Rectal smooth muscle tissue (tissue), 1 donor: ENCODE measurements at regions not wholly inside any gene's neighbourhood (a gene's known extent, or its start where the extent isn't known, plus 50 kb on each side); places are given as distances from the start of the nearest gene placed in this dataset.
"Not testable (repeated sequence)": the region's sequence is repeated elsewhere in the genome, so short reads cannot be mapped to it uniquely, and the experiment has no call there.

Experiments
- H3K27ac ChIP-seq: one replicate; pipeline ENCODE4 v1.7.0; 2013; ENCODE audit warnings: low read depth, low read length, inconsistent platforms
- H3K27me3 ChIP-seq: one replicate; pipeline ENCODE4 v1.7.0; 2013; ENCODE audit warnings: low read length; ENCODE audit not compliant: control insufficient read depth, insufficient read depth
- H3K36me3 ChIP-seq: one replicate; pipeline ENCODE4 v1.7.0; 2013; ENCODE audit warnings: low read length; ENCODE audit not compliant: control insufficient read depth, insufficient read depth
- H3K4me1 ChIP-seq: one replicate; pipeline ENCODE4 v1.7.0; 2013; ENCODE audit warnings: low read length; ENCODE audit not compliant: control insufficient read depth, insufficient read depth
- H3K4me3 ChIP-seq: one replicate; pipeline ENCODE4 v1.7.0; 2013; ENCODE audit warnings: low read length
- H3K9ac ChIP-seq: one replicate; pipeline ENCODE4 v1.7.0; 2013; ENCODE audit warnings: low read length

GRCh38 chr20:12577213-12577612 lies 431.6 kb upstream of the SPTLC3 start:
- Histone ChIP-seq H3K36me3 (no peaks in the 10 kb centered on the region), H3K27ac (no peak overlapping the region), H3K27me3 (no peaks in the 10 kb centered on the region), H3K4me1 (no peaks in the 10 kb centered on the region), H3K4me3 (no peak overlapping the region), H3K9ac (no peak overlapping the region)

GRCh38 chr20:12581644-12582289 lies 427.0 kb upstream of the SPTLC3 start:
- Histone ChIP-seq H3K4me3 (no peak overlapping the region), H3K27ac (no peak overlapping the region), H3K9ac (no peak overlapping the region), H3K4me1 (no peaks in the 10 kb centered on the region), H3K27me3 (no peaks in the 10 kb centered on the region), H3K36me3 (no peaks in the 10 kb centered on the region)

- H3K27me3 ChIP-seq, H3K9ac ChIP-seq, H3K36me3 ChIP-seq, H3K4me3 ChIP-seq, H3K27ac ChIP-seq, H3K4me1 ChIP-seq: not testable (repeated sequence)
Observed at GRCh38 chr20:12582710-12583109, 426.1 kb upstream of the SPTLC3 start.

GRCh38 chr20:12591949-12592470 lies 416.8 kb upstream of the SPTLC3 start:
- Histone ChIP-seq H3K4me1 (no peaks in the 10 kb centered on the region), H3K27ac (no peak overlapping the region), H3K4me3 (no peak overlapping the region)

GRCh38 chr20:12592756-12593155 lies 416.0 kb upstream of the SPTLC3 start:
- Histone ChIP-seq H3K4me3 (no peak overlapping the region), H3K27me3 (no peaks in the 10 kb centered on the region), H3K27ac (no peak overlapping the region), H3K9ac (no peak overlapping the region), H3K36me3 (no peaks in the 10 kb centered on the region), H3K4me1 (no peaks in the 10 kb centered on the region)

More at GRCh38 chr20:12591949-12592470, 416.8 kb upstream of the SPTLC3 start:
- Histone ChIP-seq H3K36me3 (no peaks in the 10 kb centered on the region), H3K9ac (no peak overlapping the region), H3K27me3 (no peaks in the 10 kb centered on the region)

GRCh38 chr20:12593342-12593873 lies 415.4 kb upstream of the SPTLC3 start:
- Histone ChIP-seq H3K27ac (no peak overlapping the region), H3K4me1 (no peaks in the 10 kb centered on the region), H3K27me3 (no peaks in the 10 kb centered on the region), H3K4me3 (no peak overlapping the region), H3K36me3 (no peaks in the 10 kb centered on the region), H3K9ac (no peak overlapping the region)

GRCh38 chr20:12594410-12595088 lies 414.2 kb upstream of the SPTLC3 start:
- Histone ChIP-seq H3K27ac (no peak overlapping the region), H3K36me3 (no peaks in the 10 kb centered on the region), H3K4me1 (no peaks in the 10 kb centered on the region), H3K9ac (no peak overlapping the region), H3K4me3 (no peak overlapping the region), H3K27me3 (no peaks in the 10 kb centered on the region)

GRCh38 chr20:12595841-12596240 lies 412.9 kb upstream of the SPTLC3 start:
- H3K9ac ChIP-seq, result no peak overlapping the region
- H3K36me3 ChIP-seq, result no peaks in the 10 kb centered on the region
- H3K27ac ChIP-seq, result no peak overlapping the region
- H3K4me1 ChIP-seq, result no peaks in the 10 kb centered on the region
- no peak overlapping the region for H3K4me3 ChIP-seq
- H3K27me3 ChIP-seq, result no peaks in the 10 kb centered on the region

GRCh38 chr20:12596863-12597262 lies 411.9 kb upstream of the SPTLC3 start:
- Histone ChIP-seq H3K4me3 (no peak overlapping the region), H3K27ac (no peak overlapping the region), H3K27me3 (no peaks in the 10 kb centered on the region), H3K9ac (no peak overlapping the region), H3K4me1 (no peaks in the 10 kb centered on the region), H3K36me3 (no peaks in the 10 kb centered on the region)

GRCh38 chr20:12597551-12597950 lies 411.2 kb upstream of the SPTLC3 start:
- Histone ChIP-seq H3K27me3 (no peaks in the 10 kb centered on the region), H3K36me3 (no peaks in the 10 kb centered on the region), H3K4me3 (no peak overlapping the region), H3K27ac (no peak overlapping the region), H3K4me1 (no peaks in the 10 kb centered on the region), H3K9ac (no peak overlapping the region)

- Histone ChIP-seq H3K9ac (no peak overlapping the region), H3K27ac (no peak overlapping the region), H3K27me3 (no peaks in the 10 kb centered on the region), H3K4me3 (no peak overlapping the region), H3K4me1 (no peaks in the 10 kb centered on the region), H3K36me3 (no peaks in the 10 kb centered on the region)
Observed at GRCh38 chr20:12598894-12599293, 409.9 kb upstream of the SPTLC3 start.

- Histone ChIP-seq H3K4me1 (no peaks in the 10 kb centered on the region), H3K36me3 (no peaks in the 10 kb centered on the region), H3K27ac (no peak overlapping the region), H3K27me3 (no peaks in the 10 kb centered on the region), H3K4me3 (no peak overlapping the region), H3K9ac (no peak overlapping the region)
Observed at GRCh38 chr20:12599494-12599893, 409.3 kb upstream of the SPTLC3 start.

- Histone ChIP-seq H3K27ac (no peak overlapping the region), H3K4me1 (no peaks in the 10 kb centered on the region), H3K36me3 (no peaks in the 10 kb centered on the region), H3K9ac (no peak overlapping the region), H3K27me3 (no peaks in the 10 kb centered on the region), H3K4me3 (no peak overlapping the region)
Observed at GRCh38 chr20:12605751-12606150, 403.0 kb upstream of the SPTLC3 start.
